Thoracic aorta (tissue), 2 donors: ENCODE measurements at regions not wholly inside any gene's neighbourhood (a gene's known extent, or its start where the extent isn't known, plus 50 kb on each side); places are given as distances from the start of the nearest gene placed in this dataset.

ENCODE experiments used
- ATAC-seq: fragments of 150-250 bp; one replicate; pipeline ENCODE4 v1.8.0; 2017; ENCODE audit warnings: low read depth; ENCODE audit not compliant: insufficient number of reproducible peaks, low FRiP score
- DNase-seq: peaks from one replicate; pipeline ENCODE4 v3.0.0-alpha.2; 2020; ENCODE audit warnings: low spot score
- H3K27ac ChIP-seq, 2 donors: fragments of 200-600 bp; sonication (generic); 1 replicate in 1 of 2; 2 replicates in 1 of 2; pipeline ENCODE4 v1.5.1; 2016; ENCODE audit warnings: mild to moderate bottlenecking in 2 of 2, moderate library complexity in 2 of 2
- H3K27me3 ChIP-seq: fragments of 200-600 bp; sonication (generic); replicated peaks from 2 replicates; pipeline ENCODE4 v1.6.0; 2016; ENCODE audit warnings: mild to moderate bottlenecking; ENCODE audit not compliant: insufficient read depth
- H3K36me3 ChIP-seq: fragments of 200-600 bp; sonication (generic); one replicate; pipeline ENCODE4 v1.5.1; 2016
- H3K4me1 ChIP-seq, 2 donors: fragments of 200-600 bp; sonication (generic); 1 replicate in 1 of 2; 2 replicates in 1 of 2; pipeline versions ENCODE4 v1.5.1 to v1.6.0; 2016; ENCODE audit warnings: low read depth in 2 of 2, mild to moderate bottlenecking in 1 of 2; ENCODE audit not compliant: control insufficient read depth in 1 of 2
- H3K4me3 ChIP-seq: fragments of 200-600 bp; sonication (generic); 2 replicates; pipeline ENCODE4 v1.5.1; 2016; ENCODE audit warnings: mild to moderate bottlenecking
- H3K9me3 ChIP-seq: fragments of 200-600 bp; sonication (generic); 2 replicates; pipeline ENCODE4 v1.5.1; 2016
- TF ChIP-seq, protein P1 (sequence below): fragments of 200-600 bp; sonication (generic); IDR thresholded peaks from one replicate; pipeline ENCODE4 v1.5.1; 2019; ENCODE audit warnings: antibody characterized with exemption

DNA sequence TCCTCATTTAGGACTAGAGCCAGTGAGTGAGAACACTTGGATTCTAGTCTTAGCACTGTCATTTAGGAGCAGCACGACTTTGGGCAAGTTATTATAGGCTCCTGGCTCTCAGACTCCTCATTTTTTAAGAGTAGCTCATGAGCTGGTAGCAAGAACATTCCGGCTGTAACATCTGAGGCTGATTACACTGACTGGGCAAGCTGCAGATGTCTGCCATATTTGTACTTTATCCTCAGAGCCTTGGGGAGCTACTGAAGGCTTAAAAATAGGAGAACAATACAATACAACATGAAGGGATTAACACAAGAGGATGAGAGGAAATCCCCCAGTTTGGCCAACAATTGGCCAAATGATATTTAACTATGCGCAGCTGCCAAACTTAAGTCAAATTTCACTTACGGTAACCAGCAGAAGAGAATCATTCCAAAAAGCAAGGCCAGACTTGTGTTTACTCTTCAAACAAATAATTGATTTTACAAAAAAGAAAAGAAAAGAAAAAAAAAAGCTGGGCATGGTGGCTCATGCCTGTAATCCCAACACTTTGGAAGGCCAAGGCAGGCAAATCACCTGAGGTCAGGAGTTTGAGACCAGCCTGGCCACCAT is 113.1 kb upstream of the ARHGAP42 start:
- Histone ChIP-seq H3K36me3 (no peaks in the 10 kb centered on the region), H3K27me3 (no peaks in the 10 kb centered on the region), H3K4me1 (no peaks in the 10 kb centered on the region), H3K4me3 (no peak overlapping the region), H3K27ac (no peak overlapping the region), H3K9me3 (no peaks in the 10 kb centered on the region)
- TF ChIP-seq, protein P1, sequence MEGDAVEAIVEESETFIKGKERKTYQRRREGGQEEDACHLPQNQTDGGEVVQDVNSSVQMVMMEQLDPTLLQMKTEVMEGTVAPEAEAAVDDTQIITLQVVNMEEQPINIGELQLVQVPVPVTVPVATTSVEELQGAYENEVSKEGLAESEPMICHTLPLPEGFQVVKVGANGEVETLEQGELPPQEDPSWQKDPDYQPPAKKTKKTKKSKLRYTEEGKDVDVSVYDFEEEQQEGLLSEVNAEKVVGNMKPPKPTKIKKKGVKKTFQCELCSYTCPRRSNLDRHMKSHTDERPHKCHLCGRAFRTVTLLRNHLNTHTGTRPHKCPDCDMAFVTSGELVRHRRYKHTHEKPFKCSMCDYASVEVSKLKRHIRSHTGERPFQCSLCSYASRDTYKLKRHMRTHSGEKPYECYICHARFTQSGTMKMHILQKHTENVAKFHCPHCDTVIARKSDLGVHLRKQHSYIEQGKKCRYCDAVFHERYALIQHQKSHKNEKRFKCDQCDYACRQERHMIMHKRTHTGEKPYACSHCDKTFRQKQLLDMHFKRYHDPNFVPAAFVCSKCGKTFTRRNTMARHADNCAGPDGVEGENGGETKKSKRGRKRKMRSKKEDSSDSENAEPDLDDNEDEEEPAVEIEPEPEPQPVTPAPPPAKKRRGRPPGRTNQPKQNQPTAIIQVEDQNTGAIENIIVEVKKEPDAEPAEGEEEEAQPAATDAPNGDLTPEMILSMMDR = no peak
- DNase-seq (no peak), ATAC-seq (no peak)

DNA sequence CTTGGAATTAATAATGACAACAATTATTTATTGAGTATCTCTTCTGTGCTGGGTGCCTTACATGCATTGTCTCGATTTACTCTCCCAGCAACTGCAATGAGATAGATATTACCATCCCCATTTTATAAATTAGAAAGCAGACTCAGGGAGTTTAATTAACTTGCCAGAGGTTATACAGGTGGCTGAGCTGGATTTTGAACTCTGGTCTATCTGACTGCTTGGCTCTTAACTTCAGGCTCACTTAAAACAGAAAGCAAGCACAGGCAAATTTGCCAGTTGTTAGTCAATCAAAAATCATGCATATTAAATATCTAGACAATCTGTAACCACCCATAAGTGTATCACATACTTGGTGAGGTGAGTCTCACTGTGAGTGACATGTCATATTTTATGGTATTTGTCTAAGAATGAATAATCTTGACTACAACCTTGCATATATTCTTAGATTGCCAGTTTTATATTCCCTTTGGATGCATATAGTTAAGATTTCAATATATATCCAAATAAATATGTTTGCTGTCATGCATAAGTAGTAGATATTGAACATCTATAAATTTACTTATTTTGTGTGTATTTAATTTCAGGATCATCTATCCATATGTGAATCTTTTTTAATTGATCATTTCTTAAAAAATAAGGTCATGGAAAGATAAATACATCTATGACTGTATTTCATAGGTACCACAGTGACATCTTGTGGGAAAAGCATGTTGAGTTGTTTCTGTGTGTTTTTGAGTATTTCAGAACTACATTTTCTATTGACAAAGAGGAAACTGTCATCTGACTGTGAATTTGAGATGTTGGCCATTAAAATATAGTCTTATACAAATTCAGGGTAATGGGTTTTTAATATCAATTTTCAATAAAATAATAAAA is 112.0 kb upstream of the ARHGAP42 start:
- H3K9me3 ChIP-seq = no peaks in the 10 kb centered on the region
- no peaks in the 10 kb centered on the region for H3K27me3 ChIP-seq
- no peaks in the 10 kb centered on the region for H3K4me1 ChIP-seq
- TF ChIP-seq, protein P1 = no peak
- DNase-seq (no peak), ATAC-seq (no peak)
- no peak overlapping the region for H3K27ac ChIP-seq
- no peaks in the 10 kb centered on the region for H3K36me3 ChIP-seq
- H3K4me3 ChIP-seq = no peak overlapping the region

- Histone ChIP-seq H3K4me1 (no peaks in the 10 kb centered on the region), H3K27ac (no peak overlapping the region), H3K36me3 (no peaks in the 10 kb centered on the region), H3K27me3 (no peaks in the 10 kb centered on the region), H3K9me3 (no peaks in the 10 kb centered on the region), H3K4me3 (no peak overlapping the region)
- TF ChIP-seq, protein P1 = peak; percentile 62
- ATAC-seq (no peak), DNase-seq (no peak)
Observed at GRCh38 chr11:100575860-100576717, 111.0 kb upstream of the ARHGAP42 start.

- Histone ChIP-seq H3K27me3 (no peaks in the 10 kb centered on the region), H3K9me3 (no peaks in the 10 kb centered on the region), H3K4me3 (no peak overlapping the region), H3K27ac (no peak overlapping the region), H3K4me1 (no peaks in the 10 kb centered on the region), H3K36me3 (no peaks in the 10 kb centered on the region)
- TF ChIP-seq, protein P1 = no peak
- ATAC-seq = no peak
- no peak for DNase-seq
Observed at GRCh38 chr11:100576718-100577021, 110.4 kb upstream of the ARHGAP42 start.

DNA sequence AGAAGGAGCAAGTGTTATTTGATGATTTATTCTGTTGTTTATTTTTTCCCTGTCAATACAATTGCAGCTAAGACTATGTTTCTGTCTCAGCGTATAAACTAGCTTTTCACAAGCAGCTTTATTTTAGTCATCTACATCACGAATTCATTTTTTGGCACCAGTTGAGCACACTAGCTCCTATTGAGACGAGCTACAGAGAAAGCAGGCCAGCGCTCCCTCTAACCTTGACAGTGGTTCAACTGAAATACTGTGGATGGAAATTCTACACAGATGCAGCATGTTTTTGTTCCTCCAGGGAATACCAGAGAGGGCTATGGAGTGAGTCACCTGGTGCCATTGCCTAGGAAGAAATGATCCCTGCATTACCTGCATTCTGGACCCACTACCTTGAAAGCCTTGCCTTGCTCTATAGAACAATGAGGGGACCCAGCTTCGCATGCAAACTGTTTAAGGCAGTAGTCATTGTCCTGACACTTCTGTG is 108.2 kb upstream of the ARHGAP42 start:
- ATAC-seq (no peak), DNase-seq (no peak)
- Histone ChIP-seq H3K9me3 (no peaks in the 10 kb centered on the region), H3K36me3 (no peaks in the 10 kb centered on the region), H3K27me3 (no peaks in the 10 kb centered on the region), H3K4me1 (no peaks in the 10 kb centered on the region), H3K27ac (no peak overlapping the region), H3K4me3 (no peak overlapping the region)
- TF ChIP-seq, protein P1 = no peak
